Neural crest cell (in vitro differentiated cells): ENCODE measurements at regions not wholly inside any gene's neighbourhood (a gene's known extent, or its start where the extent isn't known, plus 50 kb on each side); places are given as distances from the start of the nearest gene placed in this dataset.

Experiments
- DNase-seq: peaks from one replicate; pipeline ENCODE4 v3.0.0; 2021; ENCODE audit warnings: low read depth, mixed read lengths, low spot score
- H3K27ac Mint-ChIP-seq: one replicate; pipeline ENCODE4 v1.8.0; 2021; ENCODE audit warnings: mild to moderate bottlenecking, mixed read lengths; ENCODE audit not compliant: unreplicated experiment
- H3K27me3 Mint-ChIP-seq: 2 replicates; pipeline ENCODE4 v1.8.0; 2021; ENCODE audit warnings: low read depth, mild to moderate bottlenecking, mixed read lengths
- H3K36me3 Mint-ChIP-seq: 2 replicates; pipeline ENCODE4 v1.8.0; 2021; ENCODE audit warnings: low read depth, mild to moderate bottlenecking, mixed read lengths
- H3K4me1 Mint-ChIP-seq: 2 replicates; pipeline ENCODE4 v1.8.0; 2021; ENCODE audit warnings: mixed read lengths
- H3K4me3 Mint-ChIP-seq: one replicate; pipeline ENCODE4 v1.8.0; 2021; ENCODE audit warnings: mild to moderate bottlenecking, mixed read lengths
- H3K9me3 Mint-ChIP-seq: 2 replicates; pipeline ENCODE4 v1.8.0; 2021; ENCODE audit warnings: mixed read lengths
- CTCF ChIP-seq: fragments of 200-600 bp; sonication (generic); conservative IDR thresholded peaks from 2 replicates; pipeline ENCODE4 v1.5.0; 2021; ENCODE audit warnings: antibody characterized with exemption, mild to moderate bottlenecking

GRCh38 chr16:82340531-82340930 is 170.5 kb upstream of the MPHOSPH6 start:
- H3K27me3 Mint-ChIP-seq: peaks cover 37% of the 10 kb centered on the region
- no peaks in the 10 kb centered on the region for H3K4me1 Mint-ChIP-seq
- no peak overlapping the region for H3K27ac Mint-ChIP-seq
- TF ChIP-seq CTCF: no peak
- DNase-seq: no peak
- peaks cover 4% of the 10 kb centered on the region for H3K9me3 Mint-ChIP-seq
- H3K4me3 Mint-ChIP-seq: no peak overlapping the region
- H3K36me3 Mint-ChIP-seq: no peaks in the 10 kb centered on the region

GRCh38 chr16:82337355-82337754 is 167.3 kb upstream of the MPHOSPH6 start:
- Mint-ChIP-seq H3K4me3 (no peak overlapping the region), H3K27me3 (peaks cover 39% of the 10 kb centered on the region), H3K36me3 (no peaks in the 10 kb centered on the region), H3K4me1 (no peaks in the 10 kb centered on the region), H3K9me3 (peaks cover 4% of the 10 kb centered on the region), H3K27ac (no peak overlapping the region)
- no peak for TF ChIP-seq CTCF
- no peak for DNase-seq

GRCh38 chr16:82331974-82332750 is 162.1 kb upstream of the MPHOSPH6 start:
- Mint-ChIP-seq H3K27ac (no peak overlapping the region), H3K27me3 (peaks cover 53% of the 10 kb centered on the region), H3K4me1 (no peaks in the 10 kb centered on the region), H3K9me3 (peaks cover 4% of the 10 kb centered on the region), H3K4me3 (no peak overlapping the region), H3K36me3 (no peaks in the 10 kb centered on the region)
- no peak for TF ChIP-seq CTCF
- no peak for DNase-seq

- DNase-seq: no peak
- H3K36me3 Mint-ChIP-seq: no peaks in the 10 kb centered on the region
- H3K4me1 Mint-ChIP-seq: no peaks in the 10 kb centered on the region
- no peak overlapping the region for H3K27ac Mint-ChIP-seq
- no peak for TF ChIP-seq CTCF
- H3K4me3 Mint-ChIP-seq: no peak overlapping the region
- peaks cover 59% of the 10 kb centered on the region for H3K27me3 Mint-ChIP-seq
- H3K9me3 Mint-ChIP-seq: peaks cover 4% of the 10 kb centered on the region
Observed at GRCh38 chr16:82331397-82331796, 161.4 kb upstream of the MPHOSPH6 start.

- no peak for DNase-seq
- no peak overlapping the region for H3K27ac Mint-ChIP-seq
- H3K9me3 Mint-ChIP-seq: no peaks in the 10 kb centered on the region
- H3K27me3 Mint-ChIP-seq: peaks cover 54% of the 10 kb centered on the region
- H3K4me3 Mint-ChIP-seq: no peak overlapping the region
- TF ChIP-seq CTCF: no peak
- no peaks in the 10 kb centered on the region for H3K36me3 Mint-ChIP-seq
- no peaks in the 10 kb centered on the region for H3K4me1 Mint-ChIP-seq
Observed at GRCh38 chr16:82329504-82330192, 159.6 kb upstream of the MPHOSPH6 start.
